Upper lobe of left lung (tissue), 4 donors: ENCODE measurements at regions not wholly inside any gene's neighbourhood (a gene's known extent, or its start where the extent isn't known, plus 50 kb on each side); places are given as distances from the start of the nearest gene placed in this dataset.

Source experiments
- POLR2A ChIP-seq, 4 donors: fragments of 450-650 bp; IDR thresholded peaks; one replicate each; pipeline ENCODE4 v1.5.1; 2016 to 2017; ENCODE audit warnings: antibody characterized with exemption in 4 of 4, mild to moderate bottlenecking in 2 of 4
- TF ChIP-seq, protein P1 (sequence below), 6 experiments: fragments of 450-650 bp in 4 of 6; fragments of 200-600 bp in 2 of 6; sonication (generic) in 2 of 6; IDR thresholded peaks; one replicate each; pipeline ENCODE4 v1.5.1; 2016 to 2019; ENCODE audit warnings: antibody characterized with exemption in 6 of 6

DNA sequence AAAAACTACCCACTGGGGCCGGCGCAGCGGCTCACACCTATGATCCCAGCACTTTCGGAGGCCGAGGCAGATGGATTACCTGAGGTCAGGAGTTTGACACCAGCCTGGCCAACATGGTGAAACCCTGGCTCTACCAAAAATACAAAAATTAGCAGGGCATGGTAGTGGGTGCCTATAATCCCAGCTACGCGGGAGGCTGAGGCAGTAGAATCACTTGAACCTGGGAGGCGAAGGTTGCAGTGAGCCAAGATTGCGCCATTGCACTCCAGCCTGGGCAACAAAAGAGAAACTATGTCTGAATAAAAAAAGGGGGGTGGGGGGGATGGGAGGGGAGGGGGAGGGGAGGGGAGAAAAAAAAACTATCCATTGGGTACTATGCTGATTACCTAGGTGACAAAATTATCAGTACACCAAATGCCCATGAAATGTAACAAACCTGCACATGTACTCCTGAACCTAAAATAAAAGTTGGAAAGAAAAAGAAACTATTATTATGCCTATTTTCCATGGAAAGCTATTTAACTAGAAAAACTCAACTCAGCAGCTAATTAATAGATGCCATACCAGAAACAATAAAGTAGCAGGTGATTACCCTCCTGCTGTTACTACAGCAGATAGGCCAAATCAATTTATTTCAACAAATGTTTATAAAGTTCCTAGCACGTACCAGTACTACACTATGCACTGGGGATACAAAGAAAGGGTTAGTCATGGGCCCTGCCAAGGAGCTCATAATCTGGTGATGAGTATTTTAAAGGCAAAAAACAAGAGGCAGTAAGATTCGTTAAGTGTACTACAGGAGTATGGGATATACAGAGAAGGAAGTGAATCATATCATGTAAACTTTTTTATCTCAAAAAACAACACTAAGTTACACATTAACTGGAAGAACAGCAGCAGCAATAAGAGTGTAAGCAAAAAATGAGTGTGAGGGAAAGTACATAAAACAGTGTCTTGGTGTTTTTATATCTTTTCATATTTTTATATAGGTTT is 112.8 kb upstream of the SLC39A10 start:
- TF ChIP-seq, protein P1, sequence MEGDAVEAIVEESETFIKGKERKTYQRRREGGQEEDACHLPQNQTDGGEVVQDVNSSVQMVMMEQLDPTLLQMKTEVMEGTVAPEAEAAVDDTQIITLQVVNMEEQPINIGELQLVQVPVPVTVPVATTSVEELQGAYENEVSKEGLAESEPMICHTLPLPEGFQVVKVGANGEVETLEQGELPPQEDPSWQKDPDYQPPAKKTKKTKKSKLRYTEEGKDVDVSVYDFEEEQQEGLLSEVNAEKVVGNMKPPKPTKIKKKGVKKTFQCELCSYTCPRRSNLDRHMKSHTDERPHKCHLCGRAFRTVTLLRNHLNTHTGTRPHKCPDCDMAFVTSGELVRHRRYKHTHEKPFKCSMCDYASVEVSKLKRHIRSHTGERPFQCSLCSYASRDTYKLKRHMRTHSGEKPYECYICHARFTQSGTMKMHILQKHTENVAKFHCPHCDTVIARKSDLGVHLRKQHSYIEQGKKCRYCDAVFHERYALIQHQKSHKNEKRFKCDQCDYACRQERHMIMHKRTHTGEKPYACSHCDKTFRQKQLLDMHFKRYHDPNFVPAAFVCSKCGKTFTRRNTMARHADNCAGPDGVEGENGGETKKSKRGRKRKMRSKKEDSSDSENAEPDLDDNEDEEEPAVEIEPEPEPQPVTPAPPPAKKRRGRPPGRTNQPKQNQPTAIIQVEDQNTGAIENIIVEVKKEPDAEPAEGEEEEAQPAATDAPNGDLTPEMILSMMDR (IDR thresholded peaks at IDR 0.05) = no peak
- TF ChIP-seq POLR2A (IDR thresholded peaks at IDR 0.05) = no peak
